Nephron (organoid): ENCODE measurements at regions not wholly inside any gene's neighbourhood (a gene's known extent, or its start where the extent isn't known, plus 50 kb on each side); places are given as distances from the start of the nearest gene placed in this dataset.

Experiments used
- H3K27ac Mint-ChIP-seq, 3 experiments: 2 replicates each; pipeline ENCODE4 v1.8.0; 2020; ENCODE audit warnings: mixed read lengths in 3 of 3, mild to moderate bottlenecking in 2 of 3, moderate library complexity in 1 of 3
- H3K27me3 Mint-ChIP-seq: 2 replicates; pipeline ENCODE4 v1.8.0; 2021; ENCODE audit warnings: low read depth, mild to moderate bottlenecking, moderate library complexity, mixed read lengths
- H3K36me3 Mint-ChIP-seq: 2 replicates; pipeline ENCODE4 v1.8.0; 2020; ENCODE audit warnings: low read depth, mixed read lengths
- H3K4me1 Mint-ChIP-seq: 2 replicates; pipeline ENCODE4 v1.8.0; 2020; ENCODE audit warnings: mixed read lengths
- H3K4me3 Mint-ChIP-seq, 3 experiments: 2 replicates each; pipeline ENCODE4 v1.8.0; 2020; ENCODE audit warnings: mild to moderate bottlenecking in 3 of 3, mixed read lengths in 3 of 3, moderate library complexity in 2 of 3
- H3K9me3 Mint-ChIP-seq: 2 replicates; pipeline ENCODE4 v1.8.0; 2020; ENCODE audit warnings: mixed read lengths
- TF ChIP-seq, protein P1 (sequence below), 3 experiments: fragments of 200-600 bp; sonication (generic); IDR thresholded peaks; one replicate each; pipeline ENCODE4 v1.5.0; 2021; ENCODE audit warnings: antibody characterized with exemption in 3 of 3; ENCODE audit not compliant: unreplicated experiment in 3 of 3

DNA sequence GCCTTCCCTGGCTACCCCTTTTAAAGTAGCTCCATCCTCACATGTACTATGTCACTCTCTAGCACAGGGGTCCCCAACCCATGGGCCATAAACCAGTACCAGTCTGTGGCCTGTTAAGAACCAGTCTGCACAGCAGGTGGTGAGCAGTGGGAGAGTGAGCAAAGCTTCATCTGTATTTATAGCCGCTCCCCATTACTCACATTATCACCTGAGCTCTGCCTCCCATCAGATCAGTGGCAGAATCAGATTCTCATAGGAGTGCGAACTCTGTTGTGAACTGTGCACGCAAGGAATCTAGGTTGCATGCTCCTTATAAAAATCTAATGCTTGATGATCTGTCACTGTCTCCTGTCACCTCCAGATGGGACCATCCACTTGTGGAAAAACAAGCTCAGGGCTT lies 116.6 kb upstream of the FOXD3 start:
- H3K4me3 Mint-ChIP-seq, result no peak overlapping the region
- no peaks in the 10 kb centered on the region for H3K4me1 Mint-ChIP-seq
- no peak overlapping the region for H3K27ac Mint-ChIP-seq
- no peaks in the 10 kb centered on the region for H3K36me3 Mint-ChIP-seq
- H3K27me3 Mint-ChIP-seq, result peaks cover 15% of the 10 kb centered on the region
- H3K9me3 Mint-ChIP-seq, result no peaks in the 10 kb centered on the region
- TF ChIP-seq, protein P1, sequence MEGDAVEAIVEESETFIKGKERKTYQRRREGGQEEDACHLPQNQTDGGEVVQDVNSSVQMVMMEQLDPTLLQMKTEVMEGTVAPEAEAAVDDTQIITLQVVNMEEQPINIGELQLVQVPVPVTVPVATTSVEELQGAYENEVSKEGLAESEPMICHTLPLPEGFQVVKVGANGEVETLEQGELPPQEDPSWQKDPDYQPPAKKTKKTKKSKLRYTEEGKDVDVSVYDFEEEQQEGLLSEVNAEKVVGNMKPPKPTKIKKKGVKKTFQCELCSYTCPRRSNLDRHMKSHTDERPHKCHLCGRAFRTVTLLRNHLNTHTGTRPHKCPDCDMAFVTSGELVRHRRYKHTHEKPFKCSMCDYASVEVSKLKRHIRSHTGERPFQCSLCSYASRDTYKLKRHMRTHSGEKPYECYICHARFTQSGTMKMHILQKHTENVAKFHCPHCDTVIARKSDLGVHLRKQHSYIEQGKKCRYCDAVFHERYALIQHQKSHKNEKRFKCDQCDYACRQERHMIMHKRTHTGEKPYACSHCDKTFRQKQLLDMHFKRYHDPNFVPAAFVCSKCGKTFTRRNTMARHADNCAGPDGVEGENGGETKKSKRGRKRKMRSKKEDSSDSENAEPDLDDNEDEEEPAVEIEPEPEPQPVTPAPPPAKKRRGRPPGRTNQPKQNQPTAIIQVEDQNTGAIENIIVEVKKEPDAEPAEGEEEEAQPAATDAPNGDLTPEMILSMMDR (IDR thresholded peaks at IDR 0.05; ENCODE audit: unreplicated experiment in 3 of 3), result no peak

DNA sequence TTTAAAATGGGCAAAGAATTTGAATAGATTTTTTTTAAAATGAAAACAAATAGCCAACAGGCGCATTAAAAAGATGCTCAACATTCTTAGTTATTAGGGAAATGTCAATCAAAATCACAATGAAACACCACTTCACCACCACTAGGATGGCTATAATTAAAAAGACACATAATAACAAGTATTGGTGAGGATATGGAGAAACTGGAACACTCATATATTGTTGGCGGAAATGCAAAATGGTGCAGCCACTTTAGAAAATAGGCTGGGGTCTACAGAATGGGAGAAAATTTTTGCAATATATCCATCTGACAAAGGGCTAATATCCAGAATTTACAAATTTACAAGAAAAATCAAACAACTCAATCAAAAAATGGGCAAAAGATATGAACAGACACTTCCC lies 107.8 kb upstream of the FOXD3 start:
- Mint-ChIP-seq H3K4me3 (no peak overlapping the region), H3K27me3 (no peaks in the 10 kb centered on the region), H3K36me3 (no peaks in the 10 kb centered on the region), H3K27ac (no peak overlapping the region), H3K9me3 (peaks cover 8% of the 10 kb centered on the region), H3K4me1 (no peaks in the 10 kb centered on the region)
- TF ChIP-seq, protein P1 (IDR thresholded peaks at IDR 0.05; ENCODE audit: unreplicated experiment in 3 of 3), result no peak

DNA sequence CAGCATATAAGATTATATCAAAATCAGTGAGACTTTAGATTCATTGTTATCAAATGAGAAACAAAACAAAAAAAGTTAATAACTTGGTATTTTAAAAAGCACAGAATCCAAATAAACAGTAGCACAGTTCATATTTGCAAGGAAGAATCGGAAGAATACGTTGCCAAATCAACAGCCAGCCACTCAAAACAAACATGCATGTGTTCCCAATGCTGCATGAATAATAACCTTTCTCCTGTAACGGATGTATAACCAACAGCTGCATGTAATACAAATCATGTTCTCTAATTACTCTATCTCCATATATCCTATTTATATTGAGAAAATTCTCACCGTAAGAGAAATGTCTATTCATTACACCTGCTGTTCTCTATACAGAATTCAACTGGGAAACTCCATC lies 98.9 kb upstream of the FOXD3 start:
- H3K4me1 Mint-ChIP-seq, result peaks cover 4% of the 10 kb centered on the region
- H3K4me3 Mint-ChIP-seq, result no peak overlapping the region
- no peaks in the 10 kb centered on the region for H3K36me3 Mint-ChIP-seq
- no peaks in the 10 kb centered on the region for H3K9me3 Mint-ChIP-seq
- H3K27ac Mint-ChIP-seq, result no peak overlapping the region
- TF ChIP-seq, protein P1 (IDR thresholded peaks at IDR 0.05; ENCODE audit: unreplicated experiment in 3 of 3), result no peak
- H3K27me3 Mint-ChIP-seq, result peaks cover 4% of the 10 kb centered on the region

DNA sequence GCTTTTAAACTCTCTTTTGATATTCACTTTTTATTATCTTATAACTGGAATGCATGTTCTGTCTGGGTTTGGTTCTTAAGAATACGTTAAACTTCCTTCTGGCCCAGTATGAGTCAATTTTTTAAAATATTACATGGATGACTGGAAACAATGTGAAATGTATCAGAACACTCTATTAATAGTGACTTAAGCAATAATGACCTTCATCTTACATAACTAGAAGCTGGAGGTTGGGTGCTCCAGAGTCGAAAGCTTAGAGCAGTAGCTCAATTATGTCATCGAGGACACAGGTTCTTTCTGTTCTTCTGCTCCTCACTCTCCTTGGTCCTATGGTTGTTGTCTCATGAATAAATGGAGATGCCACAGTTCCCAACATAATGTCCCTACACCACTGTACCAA lies 91.6 kb upstream of the FOXD3 start:
- H3K4me1 Mint-ChIP-seq, result no peaks in the 10 kb centered on the region
- no peak overlapping the region for H3K4me3 Mint-ChIP-seq
- peaks cover 9% of the 10 kb centered on the region for H3K9me3 Mint-ChIP-seq
- H3K36me3 Mint-ChIP-seq, result no peaks in the 10 kb centered on the region
- TF ChIP-seq, protein P1 (IDR thresholded peaks at IDR 0.05; ENCODE audit: unreplicated experiment in 3 of 3), result no peak
- no peak overlapping the region for H3K27ac Mint-ChIP-seq
- no peaks in the 10 kb centered on the region for H3K27me3 Mint-ChIP-seq

DNA sequence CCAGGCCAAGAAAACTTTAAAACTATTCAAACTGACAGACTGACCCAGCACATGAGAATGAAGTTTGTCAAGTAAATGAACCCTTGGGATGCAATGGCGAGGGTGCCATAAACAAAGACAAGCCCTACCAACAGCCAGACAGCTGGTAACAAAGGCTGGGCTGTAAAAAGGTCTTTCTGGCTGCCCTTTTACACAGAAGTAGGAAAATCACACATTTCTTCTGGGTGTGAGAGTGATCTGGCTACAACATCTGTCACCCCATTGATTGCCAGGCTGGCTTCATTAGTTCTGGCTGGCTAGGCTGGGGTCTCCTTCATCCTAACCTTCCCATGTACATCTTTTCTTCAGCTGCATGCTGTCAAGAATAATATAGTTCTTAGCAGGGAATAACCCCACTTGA lies 83.6 kb upstream of the FOXD3 start:
- Mint-ChIP-seq H3K4me3 (no peak overlapping the region), H3K4me1 (no peaks in the 10 kb centered on the region), H3K36me3 (no peaks in the 10 kb centered on the region), H3K9me3 (peaks cover 7% of the 10 kb centered on the region), H3K27ac (no peak overlapping the region), H3K27me3 (no peaks in the 10 kb centered on the region)
- TF ChIP-seq, protein P1 (IDR thresholded peaks at IDR 0.05; ENCODE audit: unreplicated experiment in 3 of 3), result no peak

DNA sequence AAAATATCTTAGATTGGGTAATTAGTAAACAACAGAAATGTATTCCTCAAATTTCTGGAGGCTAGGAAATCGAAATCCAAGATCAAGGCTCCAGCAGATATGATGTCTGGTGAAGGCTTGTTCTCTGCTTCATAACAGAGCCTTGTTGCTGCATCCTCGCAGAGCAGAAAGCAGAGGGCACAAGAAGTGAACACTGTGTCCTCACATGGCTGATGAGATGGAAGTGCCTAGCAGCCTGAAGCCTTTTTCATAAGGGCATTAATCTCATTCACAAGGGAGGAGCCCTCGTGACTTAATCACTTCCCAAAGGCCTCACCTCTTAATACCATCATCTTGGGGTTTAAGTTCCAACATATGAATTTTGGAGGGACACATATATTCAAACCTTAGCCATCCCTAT lies 77.2 kb upstream of the FOXD3 start:
- Mint-ChIP-seq H3K9me3 (no peaks in the 10 kb centered on the region), H3K27ac (no peak overlapping the region), H3K4me1 (no peaks in the 10 kb centered on the region), H3K36me3 (no peaks in the 10 kb centered on the region), H3K4me3 (no peak overlapping the region), H3K27me3 (no peaks in the 10 kb centered on the region)
- TF ChIP-seq, protein P1 (IDR thresholded peaks at IDR 0.05; ENCODE audit: unreplicated experiment in 3 of 3), result no peak
